ENCODE measurements at regions not wholly inside any gene's neighbourhood (a gene's known extent, or its start where the extent isn't known, plus 50 kb on each side); places are given as distances from the start of the nearest gene placed in this dataset.
"Not testable (repeated sequence)": the region's sequence is repeated elsewhere in the genome, so short reads cannot be mapped to it uniquely, and the experiment has no call there.

DNA sequence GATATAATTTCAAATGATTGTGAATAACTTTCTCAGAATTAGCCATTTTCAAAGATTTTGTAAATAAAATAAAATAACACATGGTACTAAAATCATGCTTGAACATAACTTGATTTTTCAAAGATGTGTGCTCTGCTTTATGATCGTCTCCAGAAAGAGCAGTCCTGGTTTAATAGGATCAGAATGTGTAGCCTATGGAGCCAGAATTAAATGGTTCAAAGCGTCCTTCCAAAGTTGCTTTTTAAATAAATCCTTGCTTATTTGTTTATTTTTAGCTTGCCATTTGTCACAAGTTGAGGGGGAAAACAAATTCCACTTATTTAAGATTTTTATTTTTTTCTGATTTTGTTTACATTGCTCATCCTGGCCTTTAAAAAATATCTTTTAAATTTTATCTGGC is 123.7 kb upstream of the SPRED1 start:
- DNase-seq: no peak

DNA sequence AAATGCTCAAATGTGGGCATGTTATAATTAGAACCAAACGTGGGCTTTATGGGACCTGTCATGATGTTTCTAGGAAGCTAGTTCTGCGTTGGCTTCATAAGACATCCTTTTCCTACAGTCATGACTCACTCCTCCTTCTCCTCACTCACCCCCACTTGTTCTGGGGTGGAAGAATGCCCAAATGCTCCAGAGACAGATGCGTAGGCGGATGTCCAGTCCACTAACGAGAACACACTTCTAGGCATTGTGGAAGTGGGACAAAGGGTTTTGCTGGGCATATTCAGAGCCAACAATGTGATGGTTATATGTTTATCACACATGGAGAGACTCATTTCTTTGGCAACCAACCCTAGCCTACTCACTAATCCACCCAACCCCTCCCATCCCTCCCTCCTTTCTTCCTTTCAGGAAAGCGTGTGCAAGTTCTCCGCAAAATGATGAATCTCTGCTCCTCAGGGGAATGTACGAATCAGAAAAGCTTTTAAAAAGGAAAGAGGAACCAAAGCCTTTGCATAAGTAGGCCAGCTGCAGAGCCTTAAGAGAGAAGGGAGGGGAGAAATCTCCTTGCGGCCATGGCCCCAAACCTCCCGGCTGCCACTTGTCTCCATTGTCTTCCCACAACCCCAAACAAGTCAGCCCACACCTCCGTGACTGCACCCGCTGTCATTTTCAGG is 123.0 kb upstream of the SPRED1 start:
- peak; percentile 99 for DNase-seq

DNA sequence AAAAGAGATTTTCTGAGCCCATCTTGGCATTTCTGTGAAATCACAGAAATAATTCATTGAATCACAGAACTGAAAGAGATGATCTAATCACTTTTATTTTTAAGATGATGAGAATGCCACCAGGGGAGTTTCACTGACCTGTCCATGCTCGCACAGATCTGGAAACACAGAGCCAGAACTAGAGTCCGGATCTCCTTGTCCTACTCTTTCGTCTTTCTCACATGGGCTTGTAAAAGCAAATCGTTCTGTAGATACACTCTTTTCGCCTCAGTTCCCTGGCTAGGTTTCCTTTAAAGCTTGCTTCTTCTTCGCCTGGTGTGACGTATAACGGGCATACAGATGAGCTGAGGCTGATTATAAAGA is 122.5 kb upstream of the SPRED1 start:
- DNase-seq: peak; percentile 26

DNA sequence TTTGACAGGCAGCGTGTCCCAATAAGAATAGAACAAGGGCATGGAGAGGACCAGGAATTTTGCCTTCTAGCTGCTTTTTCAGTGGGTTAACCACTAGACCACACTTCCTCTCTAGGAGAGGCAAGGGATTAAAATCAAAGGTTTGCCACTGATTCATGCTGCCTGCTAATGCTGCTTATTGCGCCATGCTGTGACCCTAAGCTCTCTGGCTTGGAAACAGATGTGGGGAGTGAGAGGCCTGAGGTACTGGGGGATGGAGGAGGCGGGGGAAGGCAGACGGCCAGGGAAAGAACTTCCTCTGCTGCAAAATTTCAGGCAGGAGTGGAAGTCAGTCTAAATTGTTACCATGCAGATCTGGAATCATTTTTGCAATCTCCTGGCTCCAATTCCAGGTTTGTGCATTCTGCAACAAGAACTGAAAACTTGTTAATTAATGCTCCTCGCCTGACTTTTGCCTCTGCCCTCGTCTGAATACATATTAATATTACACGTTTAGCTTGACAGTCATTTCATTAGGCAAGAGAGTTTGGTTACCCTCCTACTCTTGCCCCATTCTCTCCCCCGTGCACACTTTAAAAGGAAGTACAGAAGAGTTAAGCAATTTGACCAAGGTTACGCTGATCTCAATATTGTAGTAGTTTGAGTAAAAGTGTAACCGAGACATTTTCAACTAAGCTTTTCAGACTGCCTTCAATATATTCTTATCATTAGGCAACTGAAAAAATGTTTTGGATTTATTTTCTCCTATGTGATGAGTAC is 121.7 kb upstream of the SPRED1 start:
- peak; percentile 97 for DNase-seq

DNA sequence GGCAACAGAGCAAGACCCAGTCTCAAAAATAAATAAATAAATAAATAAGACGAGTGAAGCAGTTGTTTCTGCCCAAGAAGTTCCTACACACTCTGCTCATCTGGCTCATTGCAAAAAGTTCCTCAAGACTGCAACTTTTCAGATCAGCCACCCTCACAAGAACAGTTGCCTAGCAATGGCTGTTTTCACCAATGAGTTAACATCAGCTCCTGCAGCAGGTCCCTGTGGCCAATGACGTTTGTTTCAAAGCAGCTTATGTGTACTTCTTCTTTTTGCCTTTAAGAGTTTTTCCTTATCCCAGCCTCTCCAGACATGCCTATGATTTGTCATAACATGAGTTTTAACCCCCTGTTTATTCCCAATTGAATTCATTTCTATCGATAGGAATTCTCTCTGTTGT is 118.4 kb upstream of the SPRED1 start:
- DNase-seq: no peak

DNA sequence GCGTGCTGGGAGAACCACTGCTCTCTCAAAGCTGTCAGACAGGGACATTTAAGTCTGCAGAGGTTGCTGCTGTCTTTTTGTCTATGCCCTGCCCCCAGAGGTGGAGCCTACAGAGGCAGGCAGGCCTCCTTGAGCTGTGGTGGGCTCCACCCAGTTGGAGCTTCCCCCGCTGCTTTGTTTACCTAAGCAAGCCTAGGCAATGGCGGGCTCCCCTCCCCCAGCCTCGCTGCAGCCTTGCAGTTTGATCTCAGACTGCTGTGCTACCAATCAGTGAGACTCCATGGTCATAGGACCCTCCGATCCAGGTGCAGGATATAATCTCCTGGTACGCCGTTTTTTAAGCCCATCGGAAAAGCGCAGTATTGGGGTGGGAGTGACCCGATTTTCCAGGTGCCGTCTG is 110.4 kb upstream of the SPRED1 start:
- DNase-seq: not testable (repeated sequence)

DNA sequence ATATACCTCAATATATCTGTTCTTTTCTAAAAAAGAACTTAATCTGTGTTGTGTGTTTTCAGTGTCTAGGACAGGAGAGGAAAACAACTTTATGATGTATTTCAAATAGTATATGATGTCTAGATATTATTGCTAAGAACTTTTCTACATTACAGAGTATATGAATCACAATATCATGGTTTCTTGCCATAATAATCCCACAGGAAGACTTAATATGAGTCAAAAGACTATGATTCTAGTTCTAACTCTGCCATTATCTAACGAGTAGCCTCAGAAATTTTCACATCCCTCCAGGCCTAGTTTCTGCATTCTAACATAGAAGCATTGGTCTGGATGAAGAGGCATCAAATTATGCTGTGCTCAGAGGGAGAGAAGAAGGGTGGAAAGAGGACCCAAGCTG is 107.7 kb upstream of the SPRED1 start:
- peak; percentile 62 for DNase-seq

DNA sequence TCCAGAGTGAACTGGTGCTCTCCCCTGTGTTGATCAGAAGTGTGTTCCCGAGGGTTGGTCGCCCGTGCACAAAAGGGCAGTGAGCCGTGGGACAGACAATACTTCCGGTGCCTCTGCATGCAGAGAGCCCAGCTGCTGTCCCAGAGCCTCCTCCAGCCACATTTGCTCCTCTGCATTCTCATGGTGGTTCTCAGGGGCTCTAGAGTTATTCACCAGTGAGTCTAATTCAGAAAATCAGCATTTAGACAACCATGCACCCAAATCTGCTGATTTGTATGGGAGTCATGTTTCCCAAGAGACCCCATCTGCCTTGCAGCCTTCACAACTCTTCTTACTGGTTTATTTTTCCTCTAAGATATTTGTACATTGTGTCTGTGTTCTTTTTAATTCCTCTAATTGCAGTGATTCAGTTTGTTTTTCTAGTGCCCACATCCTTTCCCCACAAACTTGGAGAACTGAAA is 107.0 kb upstream of the SPRED1 start:
- DNase-seq: no peak

DNA sequence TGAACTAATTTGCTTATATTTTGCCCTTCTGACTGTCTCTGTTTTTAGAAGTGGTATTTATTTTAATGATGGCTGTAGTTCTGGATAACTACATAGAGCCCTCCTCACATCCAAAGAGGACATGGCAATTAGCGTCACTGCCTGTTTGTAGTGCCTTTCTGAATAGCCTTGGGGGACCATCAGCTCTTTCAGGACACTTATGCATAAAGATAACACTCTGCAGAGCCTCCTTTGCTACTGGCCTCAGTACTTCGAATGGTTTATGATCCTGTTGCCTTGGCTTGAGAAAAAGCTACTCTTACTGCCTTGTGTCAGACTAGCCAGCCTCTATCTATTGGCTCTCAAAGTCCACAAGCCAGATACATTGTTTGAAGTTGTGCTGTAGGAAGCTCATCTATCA is 105.4 kb upstream of the SPRED1 start:
- DNase-seq: no peak

DNA sequence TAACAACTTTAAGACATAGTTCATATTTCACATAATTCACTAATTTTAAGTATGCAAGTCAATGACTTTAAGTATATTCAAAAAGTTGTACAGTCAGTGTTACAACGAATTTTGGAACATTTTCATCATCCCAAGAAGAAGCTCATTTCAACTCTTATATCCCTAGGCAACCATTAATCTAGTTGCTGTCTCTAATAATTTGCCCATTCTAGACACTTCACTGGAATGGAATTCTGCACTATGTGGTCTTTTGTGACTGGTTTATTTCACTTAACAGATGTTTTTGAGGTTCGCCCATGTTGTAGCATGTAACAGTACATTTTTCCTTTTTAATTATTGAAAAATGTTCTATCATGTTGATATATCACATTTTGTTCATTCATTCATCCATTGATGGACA is 104.2 kb upstream of the SPRED1 start:
- DNase-seq: peak; percentile 74

DNA sequence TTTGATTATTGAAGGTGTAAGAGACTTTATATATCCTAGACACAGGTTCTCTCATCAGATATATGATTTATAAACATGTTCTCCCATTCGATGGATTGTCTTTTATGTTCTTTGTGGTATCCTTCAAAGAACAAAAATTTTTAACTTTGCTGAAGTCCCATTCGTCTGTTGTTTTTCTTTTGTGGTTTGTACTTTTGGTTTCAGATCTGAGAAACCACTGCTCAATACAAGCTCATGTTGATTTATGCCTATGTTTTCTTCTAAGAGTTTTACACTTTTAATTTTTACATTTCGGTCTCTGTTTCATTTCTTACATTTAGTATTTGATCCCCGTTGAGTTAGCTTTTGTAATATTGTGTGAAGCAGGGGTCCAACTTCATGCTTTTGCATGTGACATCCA is 103.3 kb upstream of the SPRED1 start:
- DNase-seq: no peak

DNA sequence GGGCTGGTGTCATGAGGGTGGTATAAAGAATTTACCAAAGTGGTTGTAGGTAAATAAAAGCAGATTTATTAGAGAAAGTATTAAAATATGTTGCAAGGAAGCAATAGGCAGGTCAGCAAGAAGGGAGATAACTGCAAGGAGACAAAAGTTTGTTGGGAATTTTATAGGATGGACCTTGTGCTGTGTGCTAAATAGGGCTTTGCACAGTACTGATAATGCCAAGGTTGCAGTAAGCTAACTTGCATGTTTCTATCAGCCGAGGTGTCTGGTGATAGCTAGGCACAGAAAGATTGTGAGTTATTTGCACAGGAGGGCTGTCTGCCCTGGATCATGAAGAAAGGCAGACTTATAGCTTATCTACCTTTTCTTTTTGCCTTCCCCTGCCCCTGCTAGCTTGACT is 102.5 kb upstream of the SPRED1 start:
- DNase-seq: no peak

DNA sequence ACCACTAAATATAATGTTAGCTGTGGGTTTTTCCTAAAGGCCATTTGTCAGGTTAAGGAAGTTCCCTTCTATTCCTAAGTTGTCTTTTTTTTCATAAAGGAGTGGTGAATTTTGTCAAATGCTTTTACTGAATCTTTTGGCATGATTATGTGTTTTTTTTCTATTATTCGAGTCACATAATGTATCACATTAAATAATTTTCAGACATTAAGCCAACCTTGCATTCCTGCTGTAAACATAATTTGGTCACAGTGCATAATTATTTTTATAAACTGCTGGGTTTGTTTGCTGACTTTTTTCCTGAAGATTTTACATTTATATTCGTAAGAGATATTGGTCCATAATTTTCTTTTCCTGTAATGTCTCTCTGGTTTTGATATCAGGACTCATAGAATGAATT is 101.8 kb upstream of the SPRED1 start:
- no peak for DNase-seq

DNA sequence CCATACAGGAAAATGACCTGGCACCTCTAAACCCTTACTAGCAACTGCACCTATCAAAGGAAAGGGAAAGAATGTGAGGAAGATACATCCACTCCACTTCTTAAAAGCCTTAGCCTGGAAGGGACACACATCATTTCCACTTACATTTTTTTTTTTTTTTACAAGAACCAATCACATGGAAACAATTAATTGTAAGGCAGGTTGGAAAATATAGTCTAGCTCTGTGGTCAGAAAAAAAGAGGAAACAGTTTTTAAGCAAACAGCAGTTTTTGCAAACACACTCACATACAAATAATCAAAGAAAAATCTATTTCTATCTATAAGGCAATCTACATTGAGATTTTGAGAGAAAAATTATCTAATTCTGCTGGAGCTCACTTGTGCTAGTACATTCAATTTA is 98.9 kb upstream of the SPRED1 start:
- DNase-seq: no peak

DNA sequence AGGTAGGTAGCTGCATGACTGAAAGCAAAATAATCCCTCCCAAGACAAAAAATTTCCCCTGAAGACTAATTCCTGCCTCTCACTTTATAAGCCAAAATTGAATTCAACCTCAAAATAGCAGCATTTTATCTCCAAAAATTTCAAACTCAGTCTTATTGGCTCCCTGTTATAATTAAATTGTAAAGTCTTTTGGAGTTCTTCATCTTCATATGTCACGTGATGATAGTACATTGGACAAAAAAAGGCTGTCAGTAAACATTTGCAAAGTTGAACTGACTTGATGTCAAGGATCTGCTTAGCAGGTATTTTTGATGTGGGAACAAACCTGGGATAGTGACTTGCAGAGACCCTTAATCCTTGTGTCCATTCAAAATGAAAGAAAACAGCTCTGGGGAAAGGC is 98.4 kb upstream of the SPRED1 start:
- no peak for DNase-seq

DNA sequence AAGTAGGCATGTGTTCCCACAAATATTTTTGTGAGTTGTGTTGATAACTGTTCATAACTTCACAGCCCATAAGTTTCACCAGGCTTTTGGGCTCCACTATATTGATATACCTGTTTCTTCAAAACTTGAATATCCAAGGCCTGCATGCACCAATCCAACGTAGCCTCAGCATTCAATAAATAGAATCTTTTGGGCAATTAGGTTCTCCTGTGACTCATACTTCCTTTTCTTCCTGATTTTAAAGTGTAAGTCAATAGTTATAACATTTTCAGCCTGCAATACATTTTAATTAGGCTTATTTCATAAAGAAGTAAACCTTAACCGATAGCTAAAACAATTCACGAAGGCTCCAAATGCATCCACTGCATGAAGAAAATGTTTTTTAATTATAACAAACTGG is 97.8 kb upstream of the SPRED1 start:
- no peak for DNase-seq

DNA sequence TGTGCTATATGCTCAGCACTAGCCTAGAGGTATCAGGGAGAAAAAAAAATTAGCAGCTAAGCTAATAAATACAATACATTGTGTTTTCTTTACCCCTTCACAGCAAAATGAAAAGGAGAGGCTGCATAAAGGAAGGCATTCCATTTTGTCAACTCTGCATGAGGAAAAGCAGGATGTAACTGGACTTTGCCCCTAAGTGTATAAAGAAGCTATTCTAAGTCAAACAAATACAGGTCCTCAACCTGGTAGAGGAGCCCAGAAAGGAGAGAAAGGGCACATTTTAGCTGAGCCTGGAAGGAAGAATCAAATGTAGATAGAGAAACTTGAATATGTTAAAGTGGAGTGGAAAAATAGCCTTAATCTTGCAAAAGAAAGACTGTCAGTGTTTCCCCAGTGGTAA is 89.0 kb upstream of the SPRED1 start:
- no peak for DNase-seq

DNA sequence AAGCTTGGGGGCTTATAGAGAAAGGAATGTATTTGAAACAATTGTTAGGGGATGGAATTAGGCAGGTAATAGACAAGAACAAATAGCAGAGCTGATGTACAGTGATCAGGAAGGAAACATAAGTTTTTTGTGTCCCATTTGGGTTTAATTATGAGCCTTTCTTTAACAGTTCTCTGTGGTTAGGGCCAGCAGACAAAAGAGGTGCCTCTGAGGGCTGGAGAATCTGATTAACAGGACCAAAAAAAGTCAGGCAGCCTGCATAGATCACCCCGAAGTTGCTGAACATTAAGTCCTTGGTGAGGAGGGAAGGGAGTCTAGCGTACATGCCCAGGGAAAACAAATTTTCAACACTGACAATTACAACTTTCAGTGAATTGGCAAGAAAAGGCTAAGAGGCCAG is 88.6 kb upstream of the SPRED1 start:
- DNase-seq: peak; percentile 21

DNA sequence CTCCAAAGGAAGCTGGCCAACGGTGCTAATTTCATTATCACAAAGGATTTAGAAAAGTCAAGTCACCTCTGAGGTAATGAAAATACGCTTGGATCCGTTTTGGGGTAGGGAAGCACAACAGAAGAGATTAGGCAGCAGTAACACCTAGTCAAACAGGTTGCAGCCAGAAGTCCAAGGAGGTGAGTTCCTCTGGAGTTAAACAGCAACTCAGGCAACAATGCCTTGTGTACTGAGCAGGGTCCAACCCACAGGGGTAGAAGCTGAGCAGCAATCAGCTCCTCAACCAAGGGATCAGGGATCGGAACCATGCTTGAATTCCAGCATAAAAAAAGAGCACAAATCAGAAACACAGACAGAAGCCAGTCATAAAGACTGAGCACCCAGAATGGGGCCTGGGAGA is 88.1 kb upstream of the SPRED1 start:
- no peak for DNase-seq

DNA sequence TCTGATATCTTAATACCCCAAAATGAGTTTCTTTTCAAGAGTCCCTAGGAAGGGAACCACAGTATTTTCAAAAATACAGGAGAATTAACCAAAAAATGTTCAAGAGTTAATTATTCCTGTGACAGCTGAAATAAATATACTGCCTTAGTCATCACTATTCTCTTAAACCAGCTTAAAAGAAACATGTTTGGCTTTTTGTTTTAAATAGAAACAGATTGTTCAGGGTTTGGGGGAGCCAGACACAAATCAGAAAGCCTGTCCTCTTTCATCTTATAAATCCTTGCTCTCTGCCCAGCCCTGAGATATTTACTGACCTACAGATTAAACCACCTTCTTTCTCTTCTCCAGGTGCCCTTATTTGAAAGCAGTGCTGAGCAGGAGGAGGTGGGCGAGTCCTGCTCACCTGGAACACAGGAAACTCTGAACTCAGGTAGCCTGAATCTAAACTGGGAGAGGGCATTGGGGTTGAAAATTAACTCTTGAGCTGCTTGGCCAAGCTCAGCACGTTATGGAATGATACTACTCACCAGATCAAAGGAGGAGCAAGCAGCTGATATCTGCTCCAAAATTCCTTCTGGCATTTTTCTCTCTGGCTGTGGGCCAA is 84.1 kb upstream of the SPRED1 start:
- peak; percentile 30 for DNase-seq

DNA sequence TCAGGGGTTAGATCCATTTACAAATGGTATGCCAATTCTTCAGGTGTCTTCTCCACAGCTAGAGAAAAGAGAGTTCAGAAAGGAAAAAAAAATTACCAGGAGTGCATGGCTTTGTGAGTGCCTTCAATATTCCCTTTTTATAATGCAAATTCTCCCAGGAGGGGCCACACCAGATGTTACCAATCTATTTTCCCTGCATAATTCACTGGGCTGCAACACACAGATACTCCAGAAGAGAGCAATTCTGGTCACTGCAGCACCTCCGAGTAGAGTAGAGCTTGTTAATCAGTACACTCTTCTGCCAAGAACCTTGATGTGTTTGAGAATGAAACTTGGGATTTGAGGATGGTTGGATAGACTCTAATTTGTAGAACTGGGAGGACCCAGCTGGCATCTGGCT is 80.7 kb upstream of the SPRED1 start:
- DNase-seq: no peak

DNA sequence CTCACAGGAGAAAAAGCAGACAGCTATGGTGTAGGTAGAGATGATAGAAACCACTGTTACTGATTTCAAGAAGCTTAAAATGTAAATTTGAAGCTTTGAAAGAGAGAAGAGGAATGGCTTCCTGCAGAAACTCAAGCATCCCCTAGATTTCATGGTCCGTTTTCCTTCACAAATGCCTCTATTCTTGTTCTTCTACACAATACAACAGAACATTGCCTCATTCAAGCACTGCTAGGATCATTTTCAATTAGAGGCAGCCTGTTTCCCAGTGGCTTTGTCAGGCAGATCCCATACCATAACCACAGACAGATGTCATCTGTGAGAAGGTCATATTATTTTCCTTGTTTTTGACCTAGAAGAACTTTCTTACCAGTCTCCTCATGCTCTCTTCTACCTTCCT is 77.9 kb upstream of the SPRED1 start:
- no peak for DNase-seq

DNA sequence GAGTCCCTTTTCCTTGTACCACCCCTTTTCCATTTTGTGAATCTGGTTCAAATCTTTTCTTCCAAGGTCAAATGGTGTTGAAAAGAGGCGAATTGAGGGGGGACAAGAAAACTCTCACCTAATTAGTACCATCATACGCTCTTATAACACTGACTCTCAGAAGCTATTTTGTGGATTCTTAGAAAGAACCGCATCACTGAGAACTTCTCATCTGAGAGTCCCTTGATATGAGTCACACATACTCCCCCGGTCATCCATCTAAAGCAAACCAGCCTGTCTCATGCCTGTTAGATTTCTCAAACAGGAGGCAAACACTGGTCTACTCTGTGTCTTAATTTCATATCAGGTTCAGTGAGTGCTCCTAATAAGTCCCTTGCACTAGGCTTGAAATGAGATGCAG is 76.5 kb upstream of the SPRED1 start:
- DNase-seq: peak; percentile 87

DNA sequence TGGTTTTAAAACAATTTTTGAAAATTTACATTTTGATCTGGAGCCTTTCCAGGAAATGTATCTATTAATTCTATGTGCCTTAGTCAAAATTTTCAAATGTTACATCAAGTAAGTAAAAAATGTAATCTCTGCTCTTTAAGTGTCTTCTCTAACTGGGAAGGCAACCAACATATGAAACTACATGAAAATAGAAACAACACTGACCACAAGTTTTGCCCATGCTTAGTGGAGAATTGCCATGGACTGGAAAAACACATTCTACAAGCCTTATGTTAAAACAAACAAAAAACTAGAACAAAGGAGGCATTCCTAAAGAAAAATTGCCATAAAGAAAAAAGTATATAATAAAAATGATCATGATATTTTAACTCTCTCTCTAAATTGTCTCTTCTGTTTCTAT is 75.9 kb upstream of the SPRED1 start:
- no peak for DNase-seq

DNA sequence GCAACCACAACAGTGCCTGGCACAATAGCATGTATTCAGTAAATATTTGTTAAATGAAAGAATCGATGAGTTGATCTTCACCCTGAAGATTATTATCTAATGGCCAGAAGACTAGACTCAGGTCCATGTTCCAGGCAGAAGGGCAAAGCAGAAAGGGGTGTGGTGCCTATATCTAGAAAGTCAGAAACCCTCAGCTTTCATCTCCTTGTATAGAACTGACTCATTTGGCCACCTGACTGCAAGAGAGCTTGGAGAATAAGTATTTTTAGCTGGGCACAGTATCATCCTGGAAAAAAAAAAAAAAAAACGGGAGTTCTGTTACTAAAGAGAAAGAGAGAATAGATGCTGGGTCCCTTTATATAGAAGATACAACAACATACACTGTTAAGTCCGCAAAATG is 69.7 kb upstream of the SPRED1 start:
- DNase-seq: no peak
